ENCODE measurements at regions not wholly inside any gene's neighbourhood (a gene's known extent, or its start where the extent isn't known, plus 50 kb on each side); places are given as distances from the start of the nearest gene placed in this dataset.

- intact Hi-C loops (cut with micrococcal nuclease) (no loop called here), dilution Hi-C loops (cut with MboI; ENCODE audit: extremely low pct_ligation_motif_present, low sequenced_read_pairs) (no loop called here)
- Histone ChIP-seq H3K79me2 (ENCODE audit: control insufficient read depth, insufficient read depth, low read length) (no peaks in the 10 kb centered on the region), H3K27ac (ENCODE audit: insufficient read depth, low read depth, low read length) (no peak overlapping the region), H3K9me1 (replicated peaks; ENCODE audit: control insufficient read depth, extremely low read depth, insufficient read depth, low read length) (no peaks in the 10 kb centered on the region), H3K27me3 (ENCODE audit: control insufficient read depth in 2 of 2, insufficient read depth in 2 of 2, low read length in 2 of 2) (peaks cover 5 to 14% of the 10 kb centered on the region in 2 experiments), H2AFZ (ENCODE audit: low read depth, low read length) (no peak overlapping the region), H3K4me2 (ENCODE audit: insufficient read depth, low read length) (no peak overlapping the region), H3K4me1 (ENCODE audit: control insufficient read depth, extremely low read depth, insufficient read depth, low read length) (no peaks in the 10 kb centered on the region), H3K36me3 (ENCODE audit: control insufficient read depth in 2 of 2, extremely low read depth in 1 of 2, insufficient read depth in 2 of 2, low read length in 2 of 2) (no peaks in the 10 kb centered on the region), H3K9ac (replicated peaks; ENCODE audit: extremely low read depth, insufficient read depth, low read length) (no peak overlapping the region), H3K4me3 (replicated peaks in 1 of 3; ENCODE audit: insufficient read depth in 1 of 3, low read depth in 1 of 3, low read length in 3 of 3) (no peak overlapping the region), H3K9me3 (replicated peaks; ENCODE audit: control insufficient read depth, insufficient read depth, low read length) (no peaks in the 10 kb centered on the region), H4K20me1 (replicated peaks; ENCODE audit: control insufficient read depth, extremely low read depth, insufficient read depth, low read length) (no peaks in the 10 kb centered on the region)
- no TSS peak for BruUV-seq (replicated peaks)
- FAIRE-seq: no peak
- ChIA-PET CTCF (interaction anchor here (0.6 kb wide), 1 partner anchor 150 kb away, joined by 5 read pairs; no protein-coding TSS in a partner anchor), POLR2A (no interaction called here)
- peak; percentile 27 for TF ChIP-seq EZH2 (IDR thresholded peaks at IDR 0.05; ENCODE audit: borderline replicate concordance, low read depth, low read length, severe bottlenecking)
- TF ChIP-seq FOS (IDR thresholded peaks at IDR 0.05; ENCODE audit: borderline replicate concordance, insufficient read depth, low read length): no peak
- no peak for TF ChIP-seq POLR2A (IDR thresholded peaks at IDR 0.05; ENCODE audit: low read depth, low read length)
- TF ChIP-seq MAX (IDR thresholded peaks at IDR 0.05; ENCODE audit: insufficient read depth, insufficient read length): no peak
- DNase-seq (ENCODE audit: low read depth, low spot score): no peak
Measured at GRCh38 chr10:123275136-123275564, 120.9 kb downstream of the BUB3 start.

GRCh38 chr10:123278445-123278844, 124.2 kb downstream of the BUB3 start:
- no peaks in the 10 kb centered on the region for H3K9me1 ChIP-seq (replicated peaks; ENCODE audit: control insufficient read depth, extremely low read depth, insufficient read depth, low read length)
- DNase-seq (ENCODE audit: low read depth, low spot score): no peak
- H3K9me3 ChIP-seq (replicated peaks; ENCODE audit: control insufficient read depth, insufficient read depth, low read length): no peaks in the 10 kb centered on the region
- no TSS peak for BruUV-seq (replicated peaks)
- no peak overlapping the region for H3K27ac ChIP-seq (ENCODE audit: insufficient read depth, low read depth, low read length)
- peaks cover 5 to 14% of the 10 kb centered on the region in 2 experiments for H3K27me3 ChIP-seq (ENCODE audit: control insufficient read depth in 2 of 2, insufficient read depth in 2 of 2, low read length in 2 of 2)
- TF ChIP-seq FOS (IDR thresholded peaks at IDR 0.05; ENCODE audit: borderline replicate concordance, insufficient read depth, low read length): no peak
- TF ChIP-seq POLR2A (IDR thresholded peaks at IDR 0.05; ENCODE audit: low read depth, low read length): no peak
- no peak for TF ChIP-seq EZH2 (IDR thresholded peaks at IDR 0.05; ENCODE audit: borderline replicate concordance, low read depth, low read length, severe bottlenecking)
- TF ChIP-seq MYC (IDR thresholded peaks at IDR 0.05; ENCODE audit: low read depth, low read length): no peak
- no peak for TF ChIP-seq JUN (IDR thresholded peaks at IDR 0.05; ENCODE audit: borderline replicate concordance, insufficient read depth, insufficient read length, low read depth)
- TF ChIP-seq MAX (IDR thresholded peaks at IDR 0.05; ENCODE audit: insufficient read depth, insufficient read length): no peak
- TF ChIP-seq POLR2AphosphoS5 (IDR thresholded peaks at IDR 0.05; ENCODE audit: insufficient read depth, low read depth, low read length): no peak
- TF ChIP-seq GATA2 (IDR thresholded peaks at IDR 0.05; ENCODE audit: insufficient read depth, insufficient read length, low read depth, low read length): no peak
- no peak for TF ChIP-seq CTCF (IDR thresholded peaks at IDR 0.05; ENCODE audit: extremely low read depth in 1 of 2, insufficient read depth in 1 of 2, low read depth in 1 of 2, low read length in 2 of 2)
- no peaks in the 10 kb centered on the region for H3K36me3 ChIP-seq (ENCODE audit: control insufficient read depth in 2 of 2, extremely low read depth in 1 of 2, insufficient read depth in 2 of 2, low read length in 2 of 2)
- H4K20me1 ChIP-seq (replicated peaks; ENCODE audit: control insufficient read depth, extremely low read depth, insufficient read depth, low read length): no peaks in the 10 kb centered on the region
- H3K4me2 ChIP-seq (ENCODE audit: insufficient read depth, low read length): no peak overlapping the region
- no peak overlapping the region for H3K4me3 ChIP-seq (replicated peaks in 1 of 3; ENCODE audit: insufficient read depth in 1 of 3, low read depth in 1 of 3, low read length in 3 of 3)
- dilution Hi-C loops (cut with MboI; ENCODE audit: extremely low pct_ligation_motif_present, low sequenced_read_pairs): no loop called here
- no peaks in the 10 kb centered on the region for H3K79me2 ChIP-seq (ENCODE audit: control insufficient read depth, insufficient read depth, low read length)
- no peak overlapping the region for H3K9ac ChIP-seq (replicated peaks; ENCODE audit: extremely low read depth, insufficient read depth, low read length)
- ChIA-PET CTCF (interaction anchor here (0.8 kb wide), 1 partner anchor 11 kb away, joined by 3 read pairs; no protein-coding TSS in a partner anchor), POLR2A (no interaction called here)
- intact Hi-C loops (cut with micrococcal nuclease): no loop called here
- no peak overlapping the region for H2AFZ ChIP-seq (ENCODE audit: low read depth, low read length)
- no peak for FAIRE-seq
- H3K4me1 ChIP-seq (ENCODE audit: control insufficient read depth, extremely low read depth, insufficient read depth, low read length): no peaks in the 10 kb centered on the region
